ENCODE measurements at regions not wholly inside any gene's neighbourhood (a gene's known extent, or its start where the extent isn't known, plus 50 kb on each side); places are given as distances from the start of the nearest gene placed in this dataset.

- intact Hi-C loops (cut with DNase I), result loop anchor here (5.0 kb wide), 1 partner anchor 658 kb away; no protein-coding TSS in a partner anchor
- TF ChIP-seq POLR2AphosphoS5 (IDR thresholded peaks at IDR 0.05) (peak; percentile 21 to 67 (median 48)), POLR2A (IDR thresholded peaks at IDR 0.05) (no peak), EP300 (IDR thresholded peaks at IDR 0.05) (peak in 1 of 4 donors; percentile 12)
- peak overlapping the region; percentile 54 to 70 (median 62) for H3K27ac ChIP-seq
- no peaks in the 10 kb centered on the region for H3K27me3 ChIP-seq
- DNase-seq, result peak; percentile 91
- H3K4me3 ChIP-seq, result no peak overlapping the region
- peaks cover 0 to 12% (median 9%) of the 10 kb centered on the region in 4 donors for H3K4me1 ChIP-seq
- H3K9me3 ChIP-seq, result no peaks in the 10 kb centered on the region
- 81 to 88% methylated on average over 7 of the region's 7 CpGs for WGBS, 2 donors
- H3K36me3 ChIP-seq, result no peaks in the 10 kb centered on the region
Measured at GRCh38 chr1:60984062-60984799, 98.1 kb upstream of the NFIA start.

GRCh38 chr1:60983701-60984061 is 98.7 kb upstream of the NFIA start:
- TF ChIP-seq POLR2A (IDR thresholded peaks at IDR 0.05), result no peak
- TF ChIP-seq EP300 (IDR thresholded peaks at IDR 0.05), result no peak
- no peak for TF ChIP-seq POLR2AphosphoS5 (IDR thresholded peaks at IDR 0.05)
- TF ChIP-seq CTCF (IDR thresholded peaks at IDR 0.05), result no peak
- no peak for DNase-seq
- intact Hi-C loops (cut with DNase I), result loop anchor here (5.0 kb wide), 1 partner anchor 659 kb away; no protein-coding TSS in a partner anchor

GRCh38 chr1:60982539-60982938 is 99.8 kb upstream of the NFIA start:
- no peaks in the 10 kb centered on the region for H3K36me3 ChIP-seq
- peaks cover 0 to 12% (median 9%) of the 10 kb centered on the region in 4 donors for H3K4me1 ChIP-seq
- WGBS, 2 donors, result 16 to 54% methylated on average over 1 of the region's 1 CpG
- TF ChIP-seq POLR2AphosphoS5 (IDR thresholded peaks at IDR 0.05) (no peak), EP300 (IDR thresholded peaks at IDR 0.05) (no peak), POLR2A (IDR thresholded peaks at IDR 0.05) (no peak), CTCF (IDR thresholded peaks at IDR 0.05) (no peak)
- intact Hi-C loops (cut with DNase I), result loop anchor here (5.0 kb wide), 1 partner anchor 660 kb away; no protein-coding TSS in a partner anchor
- peak overlapping the region; percentile 54 to 70 (median 62) for H3K27ac ChIP-seq
- H3K27me3 ChIP-seq, result no peaks in the 10 kb centered on the region
- H3K9me3 ChIP-seq, result no peaks in the 10 kb centered on the region
- DNase-seq, result no peak
- no peak overlapping the region for H3K4me3 ChIP-seq

More at GRCh38 chr1:60983701-60984061, 98.7 kb upstream of the NFIA start:
- Histone ChIP-seq H3K27me3 (no peaks in the 10 kb centered on the region), H3K4me1 (peaks cover 0 to 12% (median 9%) of the 10 kb centered on the region in 4 donors), H3K4me3 (no peak overlapping the region), H3K36me3 (no peaks in the 10 kb centered on the region), H3K9me3 (no peaks in the 10 kb centered on the region), H3K27ac (peak overlapping the region; percentile 54 to 70 (median 62))
- WGBS, 2 donors, result 75% methylated on average over 8 of the region's 8 CpGs

GRCh38 chr1:60981357-60981756 is 101.0 kb upstream of the NFIA start:
- H3K4me1 ChIP-seq, result peaks cover 0 to 12% (median 9%) of the 10 kb centered on the region in 4 donors
- 93 to 100% methylated on average over 1 of the region's 1 CpG for WGBS, 2 donors
- no peaks in the 10 kb centered on the region for H3K27me3 ChIP-seq
- H3K36me3 ChIP-seq, result no peaks in the 10 kb centered on the region
- H3K27ac ChIP-seq, result no peak overlapping the region
- TF ChIP-seq POLR2AphosphoS5 (IDR thresholded peaks at IDR 0.05) (no peak), CTCF (IDR thresholded peaks at IDR 0.05) (no peak), POLR2A (IDR thresholded peaks at IDR 0.05) (no peak), EP300 (IDR thresholded peaks at IDR 0.05) (no peak)
- H3K4me3 ChIP-seq, result no peak overlapping the region
- intact Hi-C loops (cut with DNase I), result loop anchor here (5.0 kb wide), 1 partner anchor 661 kb away; no protein-coding TSS in a partner anchor
- no peak for DNase-seq
- no peaks in the 10 kb centered on the region for H3K9me3 ChIP-seq
